Vagina (tissue), 2 donors: ENCODE measurements at regions not wholly inside any gene's neighbourhood (a gene's known extent, or its start where the extent isn't known, plus 50 kb on each side); places are given as distances from the start of the nearest gene placed in this dataset.

Source experiments
- CTCF ChIP-seq, 3 experiments: fragments of 450-650 bp in 2 of 3; fragments of 200-600 bp in 1 of 3; sonication (generic) in 1 of 3; IDR thresholded peaks; one replicate each; pipeline ENCODE4 v1.5.1; 2017 to 2019; ENCODE audit warnings: antibody characterized with exemption in 3 of 3, mild to moderate bottlenecking in 2 of 3, moderate library complexity in 2 of 3
- POLR2AphosphoS5 ChIP-seq, 2 donors: sonication (generic); formaldehyde crosslinking; IDR thresholded peaks; one replicate each; pipeline ENCODE4 v1.9.0; 2017; ENCODE audit warnings: antibody characterized with exemption in 2 of 2, mild to moderate bottlenecking in 2 of 2, low read depth in 1 of 2; ENCODE audit not compliant: insufficient read depth in 1 of 2

- no peak for TF ChIP-seq CTCF (IDR thresholded peaks at IDR 0.05)
- no peak for TF ChIP-seq POLR2AphosphoS5 (IDR thresholded peaks at IDR 0.05; ENCODE audit: insufficient read depth in 1 of 2, low read depth in 1 of 2)
These were observed 69.8 kb upstream of the SSBP3 start for GRCh38 chr1:54475946-54476516.
